PC-3 (cell line): ENCODE measurements at regions not wholly inside any gene's neighbourhood (a gene's known extent, or its start where the extent isn't known, plus 50 kb on each side); places are given as distances from the start of the nearest gene placed in this dataset.

Experiments used
- ATAC-seq: fragments of 200-7000 bp; cut with Tn5 transposase; 2 replicates; pipeline ENCODE4 v1.9.1; 2020; ENCODE audit warnings: mild to moderate bottlenecking, moderate library complexity
- BruUV-seq: library from RNA; stranded (reverse); fragments of 400-500 nt; replicated peaks from 2 replicates; lab custom pipeline; 2021; lab: Mats Ljungman, UMichigan
- CTCF ChIA-PET: fragments of 300-600 bp; sonication (Branson Sonifier 250); formaldehyde crosslinking; loops from one replicate; lab custom pipeline; 2022; ENCODE audit warnings: antibody characterized with exemption; lab: Charles Lee
- POLR2A ChIA-PET: fragments of 300-600 bp; sonication (Branson Sonifier 250); formaldehyde crosslinking; loops from one replicate; lab custom pipeline; 2022; ENCODE audit warnings: antibody characterized with exemption; ENCODE audit not compliant: unreplicated experiment; lab: Charles Lee
- DNase-seq: peaks from one replicate; pipeline ENCODE4 v3.0.0-alpha.2; 2015
- H2AFZ ChIP-seq: fragments of 300-600 bp; sonication (generic); 2 replicates; pipeline ENCODE4 v1.6.0; 2016; ENCODE audit warnings: antibody characterized with exemption, low read length
- H3F3A ChIP-seq: fragments of 300-600 bp; sonication (generic); one replicate; pipeline ENCODE4 v1.6.0; 2017; ENCODE audit warnings: antibody characterized with exemption, low read length, control low read depth, mild to moderate bottlenecking; ENCODE audit not compliant: unreplicated experiment
- H3K27ac ChIP-seq: fragments of 300-600 bp; sonication (generic); 2 replicates; pipeline ENCODE4 v1.5.1; 2016; ENCODE audit warnings: mild to moderate bottlenecking, low read length
- H3K27me3 ChIP-seq: fragments of 300-600 bp; sonication (generic); 2 replicates; pipeline ENCODE4 v1.6.1; 2016; ENCODE audit warnings: low read length, mixed read lengths
- H3K36me3 ChIP-seq: fragments of 300-600 bp; sonication (generic); 2 replicates; pipeline ENCODE4 v1.6.1; 2016; ENCODE audit warnings: low read depth, mixed run types, low read length, mixed read lengths
- H3K4me1 ChIP-seq: fragments of 300-600 bp; sonication (generic); 2 replicates; pipeline ENCODE4 v1.5.1; 2016; ENCODE audit warnings: low read length; ENCODE audit not compliant: insufficient read depth
- H3K4me2 ChIP-seq: fragments of 300-600 bp; sonication (generic); 2 replicates; pipeline ENCODE4 v1.6.0; 2016; ENCODE audit warnings: low read length
- H3K4me3 ChIP-seq: fragments of 300-600 bp; sonication (generic); 2 replicates; pipeline ENCODE4 v1.5.1; 2016; ENCODE audit warnings: mild to moderate bottlenecking, low read length, mixed read lengths
- H3K79me2 ChIP-seq: fragments of 300-600 bp; sonication (generic); 2 replicates; pipeline ENCODE4 v1.6.1; 2017; ENCODE audit warnings: low read length, mixed read lengths
- H3K9ac ChIP-seq: fragments of 300-600 bp; sonication (generic); 2 replicates; pipeline ENCODE4 v1.6.0; 2016; ENCODE audit warnings: mild to moderate bottlenecking, low read length
- H3K9me2 ChIP-seq: fragments of 300-600 bp; sonication (generic); replicated peaks from 2 replicates; pipeline ENCODE4 v1.6.1; 2016; ENCODE audit warnings: mixed run types, low read length, mixed read lengths
- H3K9me3 ChIP-seq: fragments of 300-600 bp; sonication (generic); 2 replicates; pipeline ENCODE4 v1.6.1; 2016; ENCODE audit warnings: low read length, mixed read lengths
- H4K20me1 ChIP-seq: fragments of 300-600 bp; sonication (generic); 2 replicates; pipeline ENCODE4 v1.6.1; 2016; ENCODE audit warnings: low read length, mixed read lengths
- EZH2 ChIP-seq: fragments of 300-600 bp; sonication (generic); IDR thresholded peaks from one replicate; pipeline ENCODE4 v1.6.1; 2017; ENCODE audit warnings: antibody characterized with exemption, mild to moderate bottlenecking, low read length; ENCODE audit not compliant: unreplicated experiment
- EZH2phosphoT487 ChIP-seq: fragments of 300-600 bp; sonication (generic); IDR thresholded peaks from 2 replicates; pipeline ENCODE4 v1.6.1; 2018; ENCODE audit warnings: mild to moderate bottlenecking, antibody characterized with exemption, low read length, borderline replicate concordance
- intact Hi-C: fragments of 100-400 bp; cut with micrococcal nuclease; formaldehyde crosslinking; loops from 2 replicates; pipeline ENCODE4 v1.9.0; 2023
- TF ChIP-seq, protein P1 (sequence below): fragments of 300-600 bp; sonication (generic); conservative IDR thresholded peaks from 2 replicates; pipeline ENCODE4 v1.5.1; 2017; ENCODE audit warnings: antibody characterized with exemption, low read depth, mild to moderate bottlenecking, low read length

DNA sequence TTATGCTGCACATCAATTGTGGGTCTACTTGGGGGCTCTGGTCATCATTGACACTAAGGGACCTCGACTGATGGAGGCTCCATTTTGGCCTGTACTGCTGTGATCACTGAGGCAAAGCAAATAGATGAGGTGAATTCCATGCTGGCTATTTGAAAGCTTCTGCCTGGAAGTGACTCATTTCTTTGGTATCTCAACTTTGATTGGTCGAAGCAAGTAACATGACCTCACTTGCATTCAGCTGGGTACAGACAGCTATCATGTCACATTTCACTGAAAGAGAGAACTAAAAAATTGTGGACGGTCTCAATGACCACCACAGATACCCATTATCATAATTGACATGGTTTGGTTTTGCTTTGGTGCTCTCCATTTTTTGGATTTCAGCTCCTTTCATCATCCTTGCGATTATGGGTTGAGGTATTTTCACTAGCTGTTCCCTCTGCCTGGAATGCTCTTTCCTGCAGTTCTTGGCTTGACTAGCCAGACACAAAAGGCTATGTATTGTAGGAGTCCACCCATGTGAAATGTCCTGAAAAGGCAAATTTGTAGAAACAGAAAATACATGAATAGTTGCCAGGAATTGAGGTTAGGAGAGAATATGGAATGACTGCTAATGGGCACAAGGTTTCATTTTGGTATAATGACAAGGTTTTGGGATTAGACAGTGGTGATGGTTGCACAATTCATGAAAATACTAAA lies 369.2 kb upstream of the LCORL start:
- Histone ChIP-seq H3K79me2 (no peaks in the 10 kb centered on the region), H3K27ac (no peak overlapping the region), H3K27me3 (no peaks in the 10 kb centered on the region), H3K36me3 (no peaks in the 10 kb centered on the region), H4K20me1 (no peaks in the 10 kb centered on the region), H3K4me3 (no peak overlapping the region), H3K9ac (no peak overlapping the region), H3K4me1 (no peaks in the 10 kb centered on the region), H3K9me2 (no peaks in the 10 kb centered on the region), H2AFZ (no peak overlapping the region), H3F3A (no peaks in the 10 kb centered on the region), H3K4me2 (no peak overlapping the region), H3K9me3 (no peaks in the 10 kb centered on the region)
- POLR2A ChIA-PET, result no interaction called here
- BruUV-seq, result no TSS peak
- ATAC-seq (no peak), DNase-seq (no peak)
- TF ChIP-seq EZH2 (no peak), EZH2phosphoT487 (no peak)
- TF ChIP-seq, protein P1, sequence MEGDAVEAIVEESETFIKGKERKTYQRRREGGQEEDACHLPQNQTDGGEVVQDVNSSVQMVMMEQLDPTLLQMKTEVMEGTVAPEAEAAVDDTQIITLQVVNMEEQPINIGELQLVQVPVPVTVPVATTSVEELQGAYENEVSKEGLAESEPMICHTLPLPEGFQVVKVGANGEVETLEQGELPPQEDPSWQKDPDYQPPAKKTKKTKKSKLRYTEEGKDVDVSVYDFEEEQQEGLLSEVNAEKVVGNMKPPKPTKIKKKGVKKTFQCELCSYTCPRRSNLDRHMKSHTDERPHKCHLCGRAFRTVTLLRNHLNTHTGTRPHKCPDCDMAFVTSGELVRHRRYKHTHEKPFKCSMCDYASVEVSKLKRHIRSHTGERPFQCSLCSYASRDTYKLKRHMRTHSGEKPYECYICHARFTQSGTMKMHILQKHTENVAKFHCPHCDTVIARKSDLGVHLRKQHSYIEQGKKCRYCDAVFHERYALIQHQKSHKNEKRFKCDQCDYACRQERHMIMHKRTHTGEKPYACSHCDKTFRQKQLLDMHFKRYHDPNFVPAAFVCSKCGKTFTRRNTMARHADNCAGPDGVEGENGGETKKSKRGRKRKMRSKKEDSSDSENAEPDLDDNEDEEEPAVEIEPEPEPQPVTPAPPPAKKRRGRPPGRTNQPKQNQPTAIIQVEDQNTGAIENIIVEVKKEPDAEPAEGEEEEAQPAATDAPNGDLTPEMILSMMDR, result no peak
- CTCF ChIA-PET, result no interaction called here
- intact Hi-C loops, result no loop called here

DNA sequence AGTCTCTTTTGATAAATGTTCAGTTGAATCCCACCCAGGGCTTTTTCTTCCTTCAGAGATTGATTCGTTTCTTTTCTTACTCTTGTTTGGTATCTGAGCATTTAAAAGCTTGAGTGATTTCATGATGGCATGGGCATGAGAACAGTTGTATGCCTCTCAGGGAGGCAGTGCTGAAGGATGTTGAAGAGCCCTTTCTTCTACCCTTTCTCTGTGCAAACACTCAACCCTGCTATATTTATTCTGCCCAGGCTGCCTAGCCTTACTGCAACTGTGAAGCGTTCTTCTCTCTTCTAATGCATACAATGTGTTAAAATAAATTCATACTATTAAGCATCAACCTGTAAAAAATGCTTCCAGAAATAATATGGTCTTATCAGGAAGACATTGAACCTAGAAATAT lies 367.6 kb upstream of the LCORL start:
- TF ChIP-seq, protein P1, result no peak
- no peak for TF ChIP-seq EZH2
- TF ChIP-seq EZH2phosphoT487, result no peak
- Histone ChIP-seq H3K27ac (no peak overlapping the region), H2AFZ (no peak overlapping the region), H3F3A (no peaks in the 10 kb centered on the region), H3K9me2 (no peaks in the 10 kb centered on the region), H3K4me3 (no peak overlapping the region), H3K36me3 (no peaks in the 10 kb centered on the region), H3K9me3 (no peaks in the 10 kb centered on the region), H3K4me1 (no peaks in the 10 kb centered on the region), H3K9ac (no peak overlapping the region), H3K27me3 (no peaks in the 10 kb centered on the region), H3K79me2 (no peaks in the 10 kb centered on the region), H4K20me1 (no peaks in the 10 kb centered on the region), H3K4me2 (no peak overlapping the region)
- no TSS peak for BruUV-seq
- intact Hi-C loops, result no loop called here
- POLR2A ChIA-PET, result no interaction called here
- CTCF ChIA-PET, result no interaction called here
- ATAC-seq, result no peak
- no peak for DNase-seq

DNA sequence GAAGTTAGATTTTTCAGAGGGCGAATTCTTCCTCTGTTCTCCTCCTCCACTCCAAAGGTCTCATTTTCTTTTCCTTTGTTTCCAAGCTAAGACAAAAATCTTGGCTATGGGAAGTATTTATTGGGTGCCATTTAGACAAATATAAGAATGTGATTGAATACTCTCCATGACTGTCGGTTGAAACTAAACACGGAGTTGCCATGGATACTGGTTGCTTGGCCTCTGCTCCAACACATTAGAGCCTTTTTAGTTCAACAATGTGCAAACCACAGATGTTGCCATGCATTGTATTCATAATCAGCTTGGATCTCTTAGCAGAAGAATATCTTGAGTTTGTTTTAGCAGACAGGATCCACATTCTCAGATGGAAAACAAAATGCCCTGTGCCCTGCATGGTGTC lies 366.5 kb upstream of the LCORL start:
- no peak for ATAC-seq
- POLR2A ChIA-PET, result no interaction called here

More for the DNA sequence above, 366.5 kb upstream of the LCORL start:
- Histone ChIP-seq H3K27me3 (no peaks in the 10 kb centered on the region), H3K9me3 (no peaks in the 10 kb centered on the region), H3K4me3 (no peak overlapping the region), H3K79me2 (no peaks in the 10 kb centered on the region), H3K9me2 (no peaks in the 10 kb centered on the region), H3K4me1 (no peaks in the 10 kb centered on the region), H4K20me1 (no peaks in the 10 kb centered on the region), H3F3A (no peaks in the 10 kb centered on the region), H3K36me3 (no peaks in the 10 kb centered on the region), H2AFZ (no peak overlapping the region), H3K4me2 (no peak overlapping the region), H3K9ac (no peak overlapping the region), H3K27ac (no peak overlapping the region)
- no TSS peak for BruUV-seq
- intact Hi-C loops, result no loop called here
- TF ChIP-seq, protein P1, result no peak
- TF ChIP-seq EZH2, result no peak
- CTCF ChIA-PET, result no interaction called here
- DNase-seq, result no peak
